Osteoblast (primary cell): ENCODE measurements at regions not wholly inside any gene's neighbourhood (a gene's known extent, or its start where the extent isn't known, plus 50 kb on each side); places are given as distances from the start of the nearest gene placed in this dataset.

Experiments used
- DNase-seq: peaks from one replicate; pipeline ENCODE4 v3.0.0; 2011; ENCODE audit warnings: low spot score, mixed read lengths; ENCODE audit not compliant: insufficient read length; ENCODE audit errors: missing footprints
- H2AFZ ChIP-seq: 2 replicates; pipeline ENCODE4 v1.6.0; 2011; ENCODE audit warnings: mild to moderate bottlenecking, low read length
- H3K27ac ChIP-seq: 2 replicates; pipeline ENCODE4 v1.5.1; 2011; ENCODE audit warnings: mild to moderate bottlenecking, low read depth, low read length, moderate library complexity
- H3K27me3 ChIP-seq: 2 replicates; pipeline ENCODE4 v1.6.0; 2012; ENCODE audit warnings: mild to moderate bottlenecking, control low read depth, inconsistent platforms, low read length, moderate library complexity; ENCODE audit not compliant: insufficient read depth
- H3K36me3 ChIP-seq: 2 replicates; pipeline ENCODE4 v1.5.1; 2011; ENCODE audit warnings: mild to moderate bottlenecking, low read length, control low read depth, moderate library complexity; ENCODE audit not compliant: insufficient read depth
- H3K4me1 ChIP-seq: 2 replicates; pipeline ENCODE4 v1.5.1; 2011; ENCODE audit warnings: mild to moderate bottlenecking, low read length, control low read depth, moderate library complexity; ENCODE audit not compliant: insufficient read depth
- H3K4me2 ChIP-seq: 2 replicates; pipeline ENCODE4 v1.6.0; 2011; ENCODE audit warnings: mild to moderate bottlenecking, low read length; ENCODE audit not compliant: insufficient read depth
- H3K4me3 ChIP-seq: fragments of 200-600 bp; sonication (generic); 3 replicates; pipeline ENCODE4 v1.5.1; 2012; ENCODE audit warnings: mild to moderate bottlenecking, low read length, inconsistent platforms; ENCODE audit not compliant: insufficient read depth
- H3K79me2 ChIP-seq: 2 replicates; pipeline ENCODE4 v1.6.0; 2012; ENCODE audit warnings: mild to moderate bottlenecking, low read length, control low read depth, inconsistent platforms; ENCODE audit not compliant: insufficient read depth
- H3K9me3 ChIP-seq: 2 replicates; pipeline ENCODE4 v1.5.1; 2011; ENCODE audit warnings: low read depth, low read length, control low read depth
- H4K20me1 ChIP-seq: 2 replicates; pipeline ENCODE4 v1.6.0; 2012; ENCODE audit warnings: mild to moderate bottlenecking, low read length, control low read depth; ENCODE audit not compliant: insufficient read depth
- TF ChIP-seq, protein P1 (sequence below): IDR thresholded peaks from 2 replicates; pipeline ENCODE4 v1.5.1; 2011; ENCODE audit warnings: mild to moderate bottlenecking, low read depth, low read length, moderate library complexity; ENCODE audit errors: extremely low read depth

DNA sequence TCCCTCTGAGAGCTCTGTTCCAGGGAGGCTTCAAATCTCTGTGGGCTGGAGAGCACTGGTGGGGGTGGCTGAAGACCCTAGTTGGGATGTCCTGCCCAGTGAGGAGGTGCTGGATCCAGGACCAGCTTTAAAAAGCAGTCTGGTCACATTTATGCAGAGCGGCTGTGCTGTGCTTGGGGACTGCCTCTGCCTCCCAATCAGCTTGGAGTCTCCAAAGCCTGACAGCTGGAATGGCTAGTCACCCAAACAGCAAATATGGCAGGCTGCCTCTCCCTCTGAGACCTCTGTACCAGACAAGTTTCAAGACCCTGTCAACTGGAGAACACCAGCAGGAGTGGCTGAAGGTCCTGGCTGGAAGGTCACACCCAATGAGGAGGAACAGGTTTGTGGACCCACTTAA, 848.1 kb upstream of the DIAPH2 start:
- DNase-seq = no peak
- Histone ChIP-seq H3K4me3 (no peak overlapping the region), H3K79me2 (no peaks in the 10 kb centered on the region), H3K4me1 (no peaks in the 10 kb centered on the region), H2AFZ (no peak overlapping the region), H3K36me3 (no peaks in the 10 kb centered on the region), H3K27ac (no peak overlapping the region), H3K27me3 (no peaks in the 10 kb centered on the region), H4K20me1 (no peaks in the 10 kb centered on the region), H3K9me3 (no peaks in the 10 kb centered on the region), H3K4me2 (no peak overlapping the region)
- TF ChIP-seq, protein P1, sequence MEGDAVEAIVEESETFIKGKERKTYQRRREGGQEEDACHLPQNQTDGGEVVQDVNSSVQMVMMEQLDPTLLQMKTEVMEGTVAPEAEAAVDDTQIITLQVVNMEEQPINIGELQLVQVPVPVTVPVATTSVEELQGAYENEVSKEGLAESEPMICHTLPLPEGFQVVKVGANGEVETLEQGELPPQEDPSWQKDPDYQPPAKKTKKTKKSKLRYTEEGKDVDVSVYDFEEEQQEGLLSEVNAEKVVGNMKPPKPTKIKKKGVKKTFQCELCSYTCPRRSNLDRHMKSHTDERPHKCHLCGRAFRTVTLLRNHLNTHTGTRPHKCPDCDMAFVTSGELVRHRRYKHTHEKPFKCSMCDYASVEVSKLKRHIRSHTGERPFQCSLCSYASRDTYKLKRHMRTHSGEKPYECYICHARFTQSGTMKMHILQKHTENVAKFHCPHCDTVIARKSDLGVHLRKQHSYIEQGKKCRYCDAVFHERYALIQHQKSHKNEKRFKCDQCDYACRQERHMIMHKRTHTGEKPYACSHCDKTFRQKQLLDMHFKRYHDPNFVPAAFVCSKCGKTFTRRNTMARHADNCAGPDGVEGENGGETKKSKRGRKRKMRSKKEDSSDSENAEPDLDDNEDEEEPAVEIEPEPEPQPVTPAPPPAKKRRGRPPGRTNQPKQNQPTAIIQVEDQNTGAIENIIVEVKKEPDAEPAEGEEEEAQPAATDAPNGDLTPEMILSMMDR = no peak

DNA sequence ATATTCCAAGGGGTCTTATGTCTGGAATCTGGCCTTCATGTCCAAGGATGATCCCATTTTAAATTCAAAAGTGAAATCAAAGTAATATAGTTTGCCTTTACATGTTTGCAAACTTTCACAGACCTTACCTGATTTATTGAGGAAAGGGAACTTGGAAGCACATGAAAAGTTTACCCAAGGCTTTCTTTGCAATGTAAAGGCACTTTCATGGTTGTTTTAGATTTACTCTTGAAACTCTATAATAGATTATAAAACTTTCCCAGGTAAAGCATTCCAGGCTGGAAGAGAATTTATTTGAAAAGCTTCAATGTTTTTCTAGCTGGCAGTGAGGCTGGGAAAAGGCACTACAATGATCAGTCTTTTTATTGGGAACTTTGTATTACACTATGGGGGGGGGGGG, 842.8 kb upstream of the DIAPH2 start:
- H3K4me3 ChIP-seq = no peak overlapping the region
- no peaks in the 10 kb centered on the region for H3K9me3 ChIP-seq
- H3K79me2 ChIP-seq = no peaks in the 10 kb centered on the region
- H3K4me1 ChIP-seq = no peaks in the 10 kb centered on the region
- H3K27ac ChIP-seq = no peak overlapping the region
- no peak for DNase-seq
- H2AFZ ChIP-seq = no peak overlapping the region
- H3K36me3 ChIP-seq = no peaks in the 10 kb centered on the region
- H3K27me3 ChIP-seq = no peaks in the 10 kb centered on the region
- TF ChIP-seq, protein P1 = no peak
- no peak overlapping the region for H3K4me2 ChIP-seq
- no peaks in the 10 kb centered on the region for H4K20me1 ChIP-seq

DNA sequence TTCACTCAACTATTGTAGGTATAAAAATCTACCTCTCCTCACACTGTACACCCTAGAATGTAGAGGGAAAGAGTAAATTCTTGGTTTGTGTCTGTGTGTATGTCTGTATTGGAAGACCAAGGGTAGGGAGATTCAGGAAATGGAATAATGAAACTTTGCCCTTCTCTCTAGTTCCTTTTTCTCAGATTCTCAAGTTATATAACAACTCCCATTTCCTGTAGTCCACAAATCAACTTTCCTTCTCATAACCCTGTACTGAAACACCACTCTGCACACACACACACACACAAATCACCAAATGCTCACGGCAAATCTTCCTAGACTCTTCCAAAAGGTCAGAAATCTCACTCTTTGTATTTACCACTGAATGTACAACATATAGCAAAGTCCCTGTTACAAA, 824.5 kb upstream of the DIAPH2 start:
- Histone ChIP-seq H3K4me2 (no peak overlapping the region), H3K27me3 (no peaks in the 10 kb centered on the region), H3K9me3 (no peaks in the 10 kb centered on the region), H3K79me2 (no peaks in the 10 kb centered on the region), H3K4me3 (no peak overlapping the region), H3K27ac (no peak overlapping the region), H3K4me1 (no peaks in the 10 kb centered on the region), H4K20me1 (no peaks in the 10 kb centered on the region), H3K36me3 (no peaks in the 10 kb centered on the region), H2AFZ (no peak overlapping the region)
- no peak for DNase-seq
- TF ChIP-seq, protein P1 = no peak

DNA sequence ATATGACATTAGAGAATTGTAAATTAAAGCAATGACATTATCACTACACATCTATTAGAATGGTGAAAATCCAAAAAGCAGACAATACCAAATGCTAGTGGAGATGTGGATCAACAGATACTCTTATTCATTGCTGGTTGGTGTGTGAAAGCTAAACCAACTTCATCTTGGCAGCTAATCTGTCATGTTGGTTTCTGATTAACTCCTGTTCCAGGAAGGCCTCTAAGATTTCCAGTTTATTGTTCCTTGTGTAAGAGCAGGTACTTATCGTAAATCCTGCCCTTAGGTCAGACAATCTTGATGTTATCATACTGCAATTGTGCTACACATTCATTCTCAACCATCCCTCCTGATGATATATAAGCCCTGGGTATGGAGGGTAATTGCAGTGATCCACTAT, 809.0 kb upstream of the DIAPH2 start:
- H4K20me1 ChIP-seq = no peaks in the 10 kb centered on the region
- DNase-seq = no peak
- no peak overlapping the region for H2AFZ ChIP-seq
- H3K27ac ChIP-seq = no peak overlapping the region
- no peaks in the 10 kb centered on the region for H3K27me3 ChIP-seq
- H3K4me1 ChIP-seq = no peaks in the 10 kb centered on the region
- no peak overlapping the region for H3K4me2 ChIP-seq
- no peaks in the 10 kb centered on the region for H3K36me3 ChIP-seq
- TF ChIP-seq, protein P1 = no peak
- H3K9me3 ChIP-seq = no peaks in the 10 kb centered on the region
- H3K4me3 ChIP-seq = no peak overlapping the region
- no peaks in the 10 kb centered on the region for H3K79me2 ChIP-seq
